ELF-1 (cell line): ENCODE measurements at regions not wholly inside any gene's neighbourhood (a gene's known extent, or its start where the extent isn't known, plus 50 kb on each side); places are given as distances from the start of the nearest gene placed in this dataset.
A peak's percentile ranks its signal among the peaks of the same experiment; 100 is the strongest.

Source experiments
- DNase-seq: peaks from one replicate; pipeline ENCODE4 v3.0.0-alpha.2; 2016; ENCODE audit warnings: low read depth, low spot score

GRCh38 chr3:157633241-157633640 lies 130.0 kb upstream of the VEPH1 start:
- no peak for DNase-seq

DNA sequence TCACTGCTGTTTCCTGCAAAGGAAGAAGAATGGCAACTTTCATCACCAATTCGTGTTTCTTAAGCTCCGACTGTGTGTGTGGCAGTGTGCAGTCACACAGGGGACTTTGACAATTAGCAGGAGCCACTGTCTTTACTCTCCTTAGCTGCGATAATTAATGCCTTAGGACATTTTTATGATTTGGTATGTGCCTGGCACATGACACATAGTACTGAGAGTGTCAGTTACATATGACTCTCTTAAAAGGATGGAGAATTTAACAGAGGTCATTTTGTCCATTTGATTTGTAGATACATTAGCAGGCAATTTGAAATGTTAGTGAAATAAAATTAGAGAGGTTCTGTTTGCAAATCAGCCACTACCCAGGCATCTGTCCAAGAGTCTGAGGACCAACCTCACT lies 128.9 kb upstream of the VEPH1 start:
- no peak for DNase-seq

DNA sequence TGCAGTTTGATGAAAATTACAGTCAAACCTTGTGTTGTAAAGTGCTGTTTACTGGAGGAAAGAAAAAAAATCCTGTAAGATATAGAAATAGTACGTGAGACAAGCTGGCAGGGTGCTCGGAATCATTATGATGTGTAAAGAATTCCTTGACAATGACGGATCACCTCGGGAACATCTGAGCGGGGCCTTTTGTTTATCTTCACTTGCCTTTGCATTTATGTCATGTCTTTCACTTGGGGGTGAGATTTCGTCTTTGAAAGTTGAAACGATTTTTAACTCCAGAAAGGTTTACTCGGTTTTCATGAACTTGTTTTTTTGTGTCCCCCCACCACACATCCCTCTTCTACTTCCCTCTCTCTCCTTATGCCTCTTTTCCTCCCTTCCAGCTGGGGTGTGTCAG lies 128.3 kb upstream of the VEPH1 start:
- DNase-seq: no peak

- DNase-seq: no peak
These were observed 123.6 kb upstream of the VEPH1 start for GRCh38 chr3:157626817-157627216.

DNA sequence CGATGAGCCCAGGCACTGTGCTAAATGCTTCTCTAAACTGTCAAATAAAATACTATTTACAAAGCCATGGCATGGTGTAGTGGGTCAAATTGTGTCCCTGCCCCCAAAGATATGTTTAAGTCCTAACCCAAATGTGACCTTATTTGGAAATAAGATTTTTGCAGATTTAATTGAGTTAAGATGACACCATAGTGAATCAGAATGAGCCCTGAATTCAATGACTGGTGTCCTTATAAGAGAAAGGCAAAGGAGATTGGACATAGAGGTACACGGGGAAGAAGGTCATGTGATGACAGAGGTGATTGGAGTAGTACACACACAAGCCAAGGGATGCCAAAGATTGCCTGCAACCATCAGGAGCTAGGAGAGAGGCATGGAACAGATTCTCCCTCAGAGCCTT lies 121.6 kb upstream of the VEPH1 start:
- no peak for DNase-seq

DNA sequence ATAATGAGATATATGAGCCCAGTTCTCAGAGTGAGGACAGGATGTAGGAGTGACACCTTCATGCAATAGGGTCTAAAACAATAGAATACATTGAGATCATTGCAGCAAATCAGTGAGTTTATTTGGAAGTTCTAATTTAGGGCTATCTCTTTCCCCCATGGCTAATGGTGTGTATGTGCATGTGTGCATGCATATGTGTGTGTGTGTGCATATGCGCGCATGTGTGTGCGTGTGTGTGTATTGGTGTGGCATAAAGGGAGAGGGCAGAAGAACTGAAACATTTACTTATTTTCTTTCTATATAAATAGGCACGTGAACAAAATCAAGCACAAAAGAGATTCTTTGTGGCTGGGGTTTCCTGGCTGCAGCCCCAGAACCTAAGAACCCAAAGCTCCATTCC lies 115.7 kb upstream of the VEPH1 start:
- no peak for DNase-seq

GRCh38 chr3:157618075-157618760 lies 115.0 kb upstream of the VEPH1 start:
- no peak for DNase-seq

GRCh38 chr3:157614896-157615295 lies 111.7 kb upstream of the VEPH1 start:
- no peak for DNase-seq

GRCh38 chr3:157611536-157612076 lies 108.4 kb upstream of the VEPH1 start:
- DNase-seq: no peak

GRCh38 chr3:157610876-157611535 lies 107.8 kb upstream of the VEPH1 start:
- DNase-seq: no peak

DNA sequence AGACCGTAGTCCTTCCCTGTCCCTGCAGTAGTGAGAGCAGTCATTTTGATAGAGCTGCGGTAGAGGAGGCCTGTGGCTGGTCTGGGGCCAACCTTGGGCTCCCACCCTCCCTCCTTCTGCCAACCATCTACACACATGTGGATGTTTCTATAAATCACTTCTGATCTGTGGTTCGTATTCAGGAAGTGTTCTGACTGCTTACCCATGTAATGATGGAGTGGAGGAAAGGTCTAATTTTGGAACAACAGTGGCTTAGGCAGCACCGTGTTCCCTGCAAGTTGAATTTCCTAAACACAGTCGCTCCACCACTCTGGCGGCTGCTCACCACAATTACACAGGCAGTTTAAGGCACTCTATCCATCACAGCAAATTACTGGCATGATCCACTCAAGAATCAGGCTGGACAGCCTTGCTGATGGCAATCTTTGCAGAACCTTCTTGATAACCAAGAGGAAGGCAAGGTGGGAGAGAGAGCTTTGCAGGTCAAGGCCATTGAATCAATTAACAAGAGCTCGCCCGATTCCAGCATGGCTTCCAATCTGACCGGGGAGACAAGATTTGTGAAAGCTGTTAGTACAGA lies 104.7 kb upstream of the VEPH1 start:
- DNase-seq: no peak

DNA sequence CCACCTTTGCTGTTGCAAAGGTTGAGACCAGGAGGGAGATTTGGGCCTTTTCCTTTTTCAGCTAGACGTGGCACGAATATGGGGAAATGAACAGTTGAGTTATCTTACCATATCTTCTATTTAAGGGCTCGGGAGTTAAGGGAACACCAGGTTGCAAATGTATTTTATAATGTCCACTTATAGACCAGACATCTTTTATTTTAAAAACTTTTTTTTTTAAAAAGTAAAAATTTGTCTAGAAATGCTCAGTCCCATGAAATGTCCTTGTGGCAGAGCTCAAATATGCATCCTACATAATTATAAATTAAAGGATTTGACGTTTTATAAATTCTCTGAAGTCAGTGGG lies 103.6 kb upstream of the VEPH1 start:
- no peak for DNase-seq

DNA sequence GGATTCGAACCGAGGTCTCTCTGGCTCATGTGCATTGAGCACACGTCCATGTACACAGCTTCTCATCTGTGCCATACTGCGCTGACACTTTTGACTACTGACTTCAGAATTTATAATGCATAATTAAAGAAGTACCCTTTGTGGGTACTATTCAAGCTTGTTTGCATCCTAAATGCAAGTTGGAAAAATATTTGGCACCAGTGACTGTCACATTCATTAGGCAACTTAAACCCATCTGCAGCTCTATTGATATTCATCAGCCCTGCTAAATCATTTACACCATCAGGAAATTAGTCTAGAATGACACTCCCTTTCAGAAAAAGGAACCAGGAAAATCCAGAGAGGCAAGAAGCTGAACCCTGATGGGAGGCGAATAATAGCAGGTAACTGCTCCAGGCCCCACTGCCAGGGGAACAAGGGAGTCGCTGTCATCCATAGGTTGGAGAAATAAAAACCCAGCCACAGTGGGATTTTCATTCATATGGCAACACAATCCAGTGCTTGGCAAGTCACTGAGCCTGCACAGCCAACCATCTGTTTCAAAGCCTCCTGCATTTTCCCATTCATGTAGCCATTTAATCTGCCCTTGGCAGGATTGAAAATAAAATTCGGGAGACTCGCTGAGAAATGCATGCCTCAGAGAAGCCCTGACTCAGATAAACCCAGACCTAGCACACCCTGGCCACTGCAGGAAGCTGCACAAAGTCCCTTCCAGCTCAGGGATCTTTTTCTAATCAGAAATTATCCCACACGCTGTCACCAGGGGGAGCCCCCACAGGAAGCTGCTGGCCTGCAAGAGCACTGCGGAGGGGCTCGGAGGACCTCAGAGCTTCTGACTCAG lies 103.0 kb upstream of the VEPH1 start:
- DNase-seq: peak; percentile 92

DNA sequence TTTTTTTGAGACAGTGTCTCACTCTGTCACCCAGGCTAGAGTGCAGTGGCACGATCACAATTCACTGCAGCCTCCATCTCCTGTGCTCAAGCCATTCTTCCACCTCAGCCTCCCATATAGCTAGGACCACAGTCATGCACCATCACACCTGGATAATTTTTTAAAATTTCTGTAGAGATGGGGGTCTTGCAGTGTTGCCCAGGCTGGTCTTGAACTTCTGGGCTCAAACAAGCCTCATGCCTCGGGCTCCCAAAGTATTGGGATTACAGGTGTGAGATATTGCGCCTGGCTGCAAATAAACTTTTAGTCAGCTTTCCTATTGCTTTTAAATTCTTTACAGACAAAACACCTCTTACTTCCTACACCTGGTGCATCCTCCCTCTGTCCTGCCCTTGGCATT lies 102.1 kb upstream of the VEPH1 start:
- DNase-seq: no peak

- DNase-seq: no peak
These were observed 99.2 kb upstream of the VEPH1 start for GRCh38 chr3:157602424-157602823.

GRCh38 chr3:157595259-157595658 lies 92.0 kb upstream of the VEPH1 start:
- DNase-seq: no peak

DNA sequence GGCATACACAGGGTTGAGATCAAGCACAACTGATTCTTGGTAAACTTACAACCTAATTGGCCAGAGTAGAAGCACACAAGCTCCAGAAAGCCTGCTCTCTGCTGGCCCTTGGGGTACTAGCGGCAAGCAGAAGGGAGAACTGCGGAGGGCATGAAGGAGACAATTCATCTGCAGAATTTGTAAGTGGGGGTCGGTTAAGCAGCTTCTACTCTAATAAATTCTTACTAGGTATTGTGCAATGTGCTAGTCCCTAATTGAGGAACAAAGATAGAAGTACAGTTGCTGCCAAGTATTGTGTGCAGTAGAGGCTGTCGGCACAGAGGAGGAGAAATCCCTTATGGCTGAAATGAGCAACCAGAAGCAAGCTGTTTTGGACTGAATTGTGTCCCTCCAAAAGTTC lies 91.2 kb upstream of the VEPH1 start:
- DNase-seq: no peak

DNA sequence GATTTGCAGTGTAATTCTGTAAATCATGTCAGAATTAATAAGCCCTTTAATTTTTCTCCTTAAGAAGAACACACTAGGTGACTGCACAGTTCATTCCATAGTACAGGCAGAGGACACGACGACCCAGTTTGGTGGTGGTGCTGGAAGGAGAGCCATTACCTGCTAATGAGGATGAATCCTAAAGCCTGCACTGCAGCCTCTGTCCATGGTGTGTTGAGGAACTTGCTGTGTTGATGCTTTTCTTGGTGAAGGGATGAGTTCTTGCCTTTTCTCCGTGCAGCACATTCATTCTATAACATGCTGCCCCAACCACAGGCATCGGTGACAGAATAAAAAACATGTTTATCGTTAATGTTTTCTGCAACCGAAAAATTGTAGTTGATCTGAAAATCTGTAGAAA lies 89.6 kb upstream of the VEPH1 start:
- no peak for DNase-seq

GRCh38 chr3:157590273-157590672 lies 87.1 kb upstream of the VEPH1 start:
- no peak for DNase-seq

- DNase-seq: no peak
These were observed 86.0 kb upstream of the VEPH1 start for GRCh38 chr3:157589211-157589610.

- no peak for DNase-seq
These were observed 85.3 kb upstream of the VEPH1 start for GRCh38 chr3:157588386-157589060.

DNA sequence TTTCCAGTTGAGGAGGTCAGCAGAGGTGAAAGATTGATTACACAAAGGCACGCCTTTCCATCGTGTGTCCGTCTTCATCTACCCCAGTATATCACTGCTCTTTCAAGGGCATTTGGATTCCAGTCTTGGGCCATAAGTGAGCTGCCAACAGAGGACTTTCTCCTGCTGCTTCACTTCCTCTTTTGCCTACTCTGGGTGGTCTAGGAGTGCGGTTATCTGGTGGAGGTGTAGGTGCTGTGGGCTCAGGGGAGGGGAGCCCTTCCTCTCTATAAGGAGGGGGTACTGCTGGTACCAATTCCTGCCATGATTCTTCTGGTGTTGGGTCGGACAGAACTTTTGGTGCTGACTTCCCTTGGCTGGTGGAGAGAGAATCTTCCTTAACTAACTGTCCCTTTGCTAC lies 83.1 kb upstream of the VEPH1 start:
- DNase-seq: no peak
